ENCODE measurements at regions not wholly inside any gene's neighbourhood (a gene's known extent, or its start where the extent isn't known, plus 50 kb on each side); places are given as distances from the start of the nearest gene placed in this dataset.

DNA sequence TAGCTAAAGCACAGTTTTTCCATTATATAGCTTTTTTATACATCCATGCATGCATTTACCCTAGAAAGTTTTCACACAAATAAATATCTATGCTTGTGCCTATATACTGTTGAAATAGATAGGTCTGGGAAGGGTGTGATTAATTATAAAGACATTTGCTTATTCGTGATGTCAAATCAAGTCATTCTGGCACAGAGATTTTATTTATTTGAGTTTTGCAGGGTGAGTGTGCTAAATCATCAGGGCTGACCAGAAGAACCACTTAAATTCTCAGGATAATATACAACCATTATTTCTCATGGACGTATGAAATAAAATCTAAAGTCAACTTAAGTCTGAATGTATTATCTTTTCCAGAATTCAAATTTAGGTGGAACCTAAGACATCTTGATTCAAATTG is 295.5 kb downstream of the EPHA4 start:
- no peak for DNase-seq
- TF ChIP-seq CTCF (IDR thresholded peaks at IDR 0.05; ENCODE audit: borderline replicate concordance), result no peak
- H3K27ac ChIP-seq (replicated peaks), result no peak overlapping the region
- no peaks in the 10 kb centered on the region for H3K9me3 ChIP-seq (replicated peaks)
- H3K4me1 ChIP-seq, result no peaks in the 10 kb centered on the region
- H3K27me3 ChIP-seq (ENCODE audit: low read depth), result no peaks in the 10 kb centered on the region
- intact Hi-C loops (cut with micrococcal nuclease), result no loop called here
- H3K36me3 ChIP-seq, result no peaks in the 10 kb centered on the region
- no peak overlapping the region for H3K4me3 ChIP-seq

DNA sequence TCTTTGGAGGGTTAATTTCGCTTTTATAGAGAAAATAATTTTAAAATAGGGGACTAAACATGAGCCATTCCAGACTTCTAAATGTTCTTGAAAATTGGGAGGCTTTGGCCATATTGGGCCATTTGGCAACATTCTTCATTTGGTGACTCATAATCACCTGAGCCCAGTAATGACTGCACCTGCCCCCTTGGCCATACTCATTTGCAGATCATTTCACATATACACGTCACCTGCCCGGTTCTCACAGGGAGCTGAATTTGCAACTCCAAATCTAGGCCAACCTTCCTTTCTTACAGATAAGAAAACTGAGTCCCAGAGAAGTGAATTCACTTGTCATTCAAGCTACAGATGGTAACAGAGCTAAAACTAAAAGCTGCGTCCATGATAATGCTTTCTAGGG is 289.7 kb downstream of the EPHA4 start:
- intact Hi-C loops (cut with micrococcal nuclease), result no loop called here
- Histone ChIP-seq H3K9me3 (replicated peaks) (no peaks in the 10 kb centered on the region), H3K4me3 (no peak overlapping the region), H3K4me1 (no peaks in the 10 kb centered on the region), H3K36me3 (no peaks in the 10 kb centered on the region), H3K27me3 (ENCODE audit: low read depth) (no peaks in the 10 kb centered on the region), H3K27ac (replicated peaks) (no peak overlapping the region)
- no peak for TF ChIP-seq CTCF (IDR thresholded peaks at IDR 0.05; ENCODE audit: borderline replicate concordance)
- DNase-seq, result no peak

GRCh38 chr2:221283896-221284545 is 288.1 kb downstream of the EPHA4 start:
- no peak for DNase-seq
- Histone ChIP-seq H3K36me3 (no peaks in the 10 kb centered on the region), H3K9me3 (replicated peaks) (no peaks in the 10 kb centered on the region), H3K4me1 (no peaks in the 10 kb centered on the region), H3K27ac (replicated peaks) (no peak overlapping the region), H3K27me3 (ENCODE audit: low read depth) (no peaks in the 10 kb centered on the region), H3K4me3 (no peak overlapping the region)
- intact Hi-C loops (cut with micrococcal nuclease), result no loop called here
- TF ChIP-seq CTCF (IDR thresholded peaks at IDR 0.05; ENCODE audit: borderline replicate concordance), result no peak

GRCh38 chr2:221285148-221285547 is 287.0 kb downstream of the EPHA4 start:
- Histone ChIP-seq H3K4me1 (no peaks in the 10 kb centered on the region), H3K4me3 (no peak overlapping the region), H3K27ac (replicated peaks) (no peak overlapping the region), H3K9me3 (replicated peaks) (no peaks in the 10 kb centered on the region), H3K27me3 (ENCODE audit: low read depth) (no peaks in the 10 kb centered on the region), H3K36me3 (no peaks in the 10 kb centered on the region)
- no peak for DNase-seq
- TF ChIP-seq CTCF (IDR thresholded peaks at IDR 0.05; ENCODE audit: borderline replicate concordance), result no peak
- intact Hi-C loops (cut with micrococcal nuclease), result no loop called here

DNA sequence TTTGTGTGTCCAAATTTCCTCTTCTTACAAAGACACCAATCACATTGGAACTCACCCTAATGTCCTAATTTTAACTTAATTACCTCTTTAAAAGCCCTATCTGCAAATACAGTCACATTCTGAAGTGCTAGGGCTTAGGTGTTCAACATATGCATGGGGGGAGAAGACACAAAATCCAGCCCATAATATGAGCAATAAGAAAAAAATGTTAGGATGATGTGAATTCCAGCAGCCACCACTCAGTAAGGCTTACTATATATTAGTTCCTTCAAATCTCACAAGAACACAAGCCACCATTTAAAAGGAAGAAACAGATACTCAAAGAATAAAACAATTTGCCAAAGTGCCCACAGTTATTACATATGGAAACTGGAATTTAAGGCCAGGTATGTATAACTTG is 285.7 kb downstream of the EPHA4 start:
- Histone ChIP-seq H3K9me3 (replicated peaks) (no peaks in the 10 kb centered on the region), H3K27me3 (ENCODE audit: low read depth) (no peaks in the 10 kb centered on the region), H3K27ac (replicated peaks) (no peak overlapping the region), H3K36me3 (no peaks in the 10 kb centered on the region), H3K4me1 (no peaks in the 10 kb centered on the region), H3K4me3 (no peak overlapping the region)
- intact Hi-C loops (cut with micrococcal nuclease), result no loop called here
- no peak for TF ChIP-seq CTCF (IDR thresholded peaks at IDR 0.05; ENCODE audit: borderline replicate concordance)
- no peak for DNase-seq
